HEK293 (cell line): ENCODE measurements at regions not wholly inside any gene's neighbourhood (a gene's known extent, or its start where the extent isn't known, plus 50 kb on each side); places are given as distances from the start of the nearest gene placed in this dataset.

Experiments
- BCL11A ChIP-seq: fragments of 450-650 bp; formaldehyde crosslinking; IDR thresholded peaks from 2 replicates; pipeline ENCODE4 v1.5.1; 2016; ENCODE audit warnings: low read depth, missing biosample characterization, missing genetic modification characterization
- CTCF ChIP-seq: fragments of 450-650 bp; formaldehyde crosslinking; IDR thresholded peaks from 2 replicates; pipeline ENCODE4 v1.5.1; 2016; ENCODE audit warnings: missing biosample characterization, missing genetic modification characterization
- HOXC10 ChIP-seq: sonication (generic); formaldehyde crosslinking; IDR thresholded peaks from 2 replicates; pipeline ENCODE4 v1.8.1; 2023; ENCODE audit warnings: mild to moderate bottlenecking, missing genetic modification reagents
- ZFP41 ChIP-seq: fragments of 450-650 bp; formaldehyde crosslinking; IDR thresholded peaks from 2 replicates; pipeline ENCODE4 v1.5.1; 2016; ENCODE audit warnings: missing biosample characterization, missing genetic modification characterization, borderline replicate concordance
- ZNF501 ChIP-seq: fragments of 450-650 bp; formaldehyde crosslinking; IDR thresholded peaks from 2 replicates; pipeline ENCODE4 v1.5.1; 2016; ENCODE audit warnings: missing biosample characterization, missing genetic modification characterization
- ZNF792 ChIP-seq: fragments of 450-650 bp; formaldehyde crosslinking; IDR thresholded peaks from 2 replicates; pipeline ENCODE4 v1.5.1; 2016; ENCODE audit warnings: missing biosample characterization, missing genetic modification characterization
- ZSCAN16 ChIP-seq: fragments of 450-650 bp; formaldehyde crosslinking; IDR thresholded peaks from 2 replicates; pipeline ENCODE4 v1.5.1; 2016; ENCODE audit warnings: missing biosample characterization, missing genetic modification characterization
- TF ChIP-seq, protein P1 (sequence below): sonication (generic); formaldehyde crosslinking; IDR thresholded peaks from 2 replicates; pipeline ENCODE4 v1.8.1; 2022; ENCODE audit warnings: mild to moderate bottlenecking, moderate library complexity, missing genetic modification reagents
- TF ChIP-seq, protein P2 (sequence below): fragments of 450-650 bp; formaldehyde crosslinking; IDR thresholded peaks from 2 replicates; pipeline ENCODE4 v1.5.1; 2017; ENCODE audit warnings: missing biosample characterization, missing genetic modification characterization

GRCh38 chr6:44011350-44011920 lies 115.8 kb downstream of the MRPL14 start:
- TF ChIP-seq ZFP41 (tag by site-specific recombination) (no peak), ZNF792 (tag by site-specific recombination) (no peak), HOXC10 (CRISPR knock-in tag) (no peak), BCL11A (no peak), ZNF501 (no peak), CTCF (tag by site-specific recombination) (no peak), ZSCAN16 (tag by site-specific recombination) (no peak)
- TF ChIP-seq, protein P1, sequence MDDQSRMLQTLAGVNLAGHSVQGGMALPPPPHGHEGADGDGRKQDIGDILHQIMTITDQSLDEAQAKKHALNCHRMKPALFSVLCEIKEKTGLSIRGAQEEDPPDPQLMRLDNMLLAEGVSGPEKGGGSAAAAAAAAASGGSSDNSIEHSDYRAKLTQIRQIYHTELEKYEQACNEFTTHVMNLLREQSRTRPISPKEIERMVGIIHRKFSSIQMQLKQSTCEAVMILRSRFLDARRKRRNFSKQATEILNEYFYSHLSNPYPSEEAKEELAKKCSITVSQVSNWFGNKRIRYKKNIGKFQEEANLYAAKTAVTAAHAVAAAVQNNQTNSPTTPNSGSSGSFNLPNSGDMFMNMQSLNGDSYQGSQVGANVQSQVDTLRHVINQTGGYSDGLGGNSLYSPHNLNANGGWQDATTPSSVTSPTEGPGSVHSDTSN = no peak
- TF ChIP-seq, protein P2, sequence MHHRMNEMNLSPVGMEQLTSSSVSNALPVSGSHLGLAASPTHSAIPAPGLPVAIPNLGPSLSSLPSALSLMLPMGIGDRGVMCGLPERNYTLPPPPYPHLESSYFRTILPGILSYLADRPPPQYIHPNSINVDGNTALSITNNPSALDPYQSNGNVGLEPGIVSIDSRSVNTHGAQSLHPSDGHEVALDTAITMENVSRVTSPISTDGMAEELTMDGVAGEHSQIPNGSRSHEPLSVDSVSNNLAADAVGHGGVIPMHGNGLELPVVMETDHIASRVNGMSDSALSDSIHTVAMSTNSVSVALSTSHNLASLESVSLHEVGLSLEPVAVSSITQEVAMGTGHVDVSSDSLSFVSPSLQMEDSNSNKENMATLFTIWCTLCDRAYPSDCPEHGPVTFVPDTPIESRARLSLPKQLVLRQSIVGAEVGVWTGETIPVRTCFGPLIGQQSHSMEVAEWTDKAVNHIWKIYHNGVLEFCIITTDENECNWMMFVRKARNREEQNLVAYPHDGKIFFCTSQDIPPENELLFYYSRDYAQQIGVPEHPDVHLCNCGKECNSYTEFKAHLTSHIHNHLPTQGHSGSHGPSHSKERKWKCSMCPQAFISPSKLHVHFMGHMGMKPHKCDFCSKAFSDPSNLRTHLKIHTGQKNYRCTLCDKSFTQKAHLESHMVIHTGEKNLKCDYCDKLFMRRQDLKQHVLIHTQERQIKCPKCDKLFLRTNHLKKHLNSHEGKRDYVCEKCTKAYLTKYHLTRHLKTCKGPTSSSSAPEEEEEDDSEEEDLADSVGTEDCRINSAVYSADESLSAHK (tag by site-specific recombination) = no peak
